Lung (tissue), 11 donors: ENCODE measurements at regions not wholly inside any gene's neighbourhood (a gene's known extent, or its start where the extent isn't known, plus 50 kb on each side); places are given as distances from the start of the nearest gene placed in this dataset.
"Not testable (repeated sequence)": the region's sequence is repeated elsewhere in the genome, so short reads cannot be mapped to it uniquely, and the experiment has no call there.

Source experiments
- ATAC-seq: fragments of 200-7000 bp; cut with Tn5 transposase; one replicate; pipeline ENCODE4 v1.9.1; 2020; ENCODE audit warnings: moderate number of reproducible peaks; ENCODE audit not compliant: insufficient read depth, low FRiP score
- DNase-seq, 3 donors: peaks; one replicate each; pipeline ENCODE4 v3.0.0-alpha.2; 2013 to 2017
- H3K27ac ChIP-seq, 2 donors: one replicate each; pipeline ENCODE4 v1.5.1; 2013; ENCODE audit warnings: mild to moderate bottlenecking in 2 of 2, moderate library complexity in 2 of 2, control low read depth in 1 of 2, inconsistent platforms in 1 of 2, low read depth in 1 of 2, low read length in 1 of 2
- H3K27me3 ChIP-seq, 3 donors: one replicate each; pipeline ENCODE4 v1.5.1; 2013; ENCODE audit warnings: low read length in 2 of 3; ENCODE audit not compliant: control insufficient read depth in 3 of 3, insufficient read depth in 3 of 3
- H3K36me3 ChIP-seq, 4 donors: one replicate each; pipeline ENCODE4 v1.5.1; 2013; ENCODE audit warnings: low read length in 4 of 4, mild to moderate bottlenecking in 1 of 4, moderate library complexity in 1 of 4; ENCODE audit not compliant: control insufficient read depth in 4 of 4, insufficient read depth in 4 of 4
- H3K4me1 ChIP-seq, 5 donors: one replicate each; pipeline ENCODE4 v1.5.1; 2013; ENCODE audit warnings: low read length in 5 of 5, mild to moderate bottlenecking in 2 of 5, moderate library complexity in 1 of 5; ENCODE audit not compliant: control insufficient read depth in 5 of 5, insufficient read depth in 5 of 5
- H3K4me3 ChIP-seq: one replicate; pipeline ENCODE4 v1.5.1; 2013; ENCODE audit warnings: mild to moderate bottlenecking, control low read depth, moderate library complexity
- H3K9ac ChIP-seq, 2 donors: one replicate each; pipeline ENCODE4 v1.5.1; 2013; ENCODE audit warnings: low read length in 2 of 2, control low read depth in 1 of 2; ENCODE audit not compliant: insufficient read depth in 1 of 2
- H3K9me3 ChIP-seq, 4 donors: one replicate each; pipeline ENCODE4 v1.5.1; 2013; ENCODE audit warnings: low read length in 3 of 4, mild to moderate bottlenecking in 1 of 4, moderate library complexity in 1 of 4; ENCODE audit not compliant: control insufficient read depth in 4 of 4, insufficient read depth in 3 of 4
- CTCF ChIP-seq: IDR thresholded peaks from 2 replicates; pipeline ENCODE4 v1.5.1; 2012; ENCODE audit warnings: mild to moderate bottlenecking; ENCODE audit errors: control extremely low read depth, extremely low read depth
- WGBS, 2 donors: extraction: QIAGEN DNeasy Blood & Tissue Kit; methylation state at CpG; one replicate each; pipeline ENCODE4 v1.1.7; 2013; 5-methylcytosine and 5-hydroxymethylcytosine counted together
- donor health status: control.
- donor health status: control.
- donor health status: Bipolar disorder and iron deficiency.
- donor health status: healthy.
- donor health status: DM: yes; HTN: yes; CAD: no.

- peaks cover 0 to 4% (median 0%) of the 10 kb centered on the region in 5 donors for H3K4me1 ChIP-seq
- no peak overlapping the region for H3K9ac ChIP-seq
- H3K27me3 ChIP-seq = no peaks in the 10 kb centered on the region
- no peak overlapping the region for H3K27ac ChIP-seq
- TF ChIP-seq CTCF = no peak
- WGBS, 2 donors = 79 to 83% methylated on average over 4 of the region's 4 CpGs
- DNase-seq (no peak), ATAC-seq (no peak)
- no peak overlapping the region for H3K4me3 ChIP-seq
- peaks cover 0 to 14% (median 1%) of the 10 kb centered on the region in 4 donors for H3K9me3 ChIP-seq
- H3K36me3 ChIP-seq = no peaks in the 10 kb centered on the region
These were observed 140.3 kb upstream of the NUDT4 start for GRCh38 chr12:93237235-93237915.

GRCh38 chr12:93238512-93239262 is 139.0 kb upstream of the NUDT4 start:
- not testable (repeated sequence) for H3K27ac ChIP-seq, H3K4me3 ChIP-seq, H3K27me3 ChIP-seq, DNase-seq, ATAC-seq, H3K9ac ChIP-seq, H3K36me3 ChIP-seq, H3K4me1 ChIP-seq
- WGBS, 2 donors = 82 to 93% methylated on average over 6 of the region's 6 CpGs
- H3K9me3 ChIP-seq = peaks cover 0 to 14% (median 1%) of the 10 kb centered on the region in 4 donors

- H3K36me3 ChIP-seq, H3K27ac ChIP-seq, H3K27me3 ChIP-seq, DNase-seq, H3K4me3 ChIP-seq, ATAC-seq, H3K9ac ChIP-seq: not testable (repeated sequence)
- peaks cover 0 to 11% (median 6%) of the 10 kb centered on the region in 5 donors for H3K4me1 ChIP-seq
- WGBS, 2 donors = 96 to 97% methylated on average over 2 of the region's 2 CpGs
- H3K9me3 ChIP-seq = peaks cover 0 to 12% (median 1%) of the 10 kb centered on the region in 4 donors
These were observed 137.9 kb upstream of the NUDT4 start for GRCh38 chr12:93239789-93240188.

GRCh38 chr12:93242154-93242972 is 135.4 kb upstream of the NUDT4 start:
- H3K9me3 ChIP-seq = peaks cover 0 to 5% (median 1%) of the 10 kb centered on the region in 4 donors
- no peak overlapping the region for H3K27ac ChIP-seq
- DNase-seq (no peak), ATAC-seq (no peak)
- H3K27me3 ChIP-seq = no peaks in the 10 kb centered on the region
- TF ChIP-seq CTCF = no peak
- H3K4me1 ChIP-seq = peaks cover 0 to 11% (median 6%) of the 10 kb centered on the region in 5 donors
- WGBS, 2 donors = 69 to 78% methylated on average over 6 of the region's 6 CpGs
- H3K36me3 ChIP-seq = no peaks in the 10 kb centered on the region
- H3K9ac ChIP-seq = no peak overlapping the region
- H3K4me3 ChIP-seq = no peak overlapping the region
